Right ventricle myocardium inferior (tissue), 1 donor: ENCODE measurements at regions not wholly inside any gene's neighbourhood (a gene's known extent, or its start where the extent isn't known, plus 50 kb on each side); places are given as distances from the start of the nearest gene placed in this dataset.
A peak's percentile ranks its signal among the peaks of the same experiment; 100 is the strongest.

Experiments used
- ATAC-seq: fragments of 200-7000 bp; cut with Tn5 transposase; one replicate; pipeline ENCODE4 v1.9.1; 2020; ENCODE audit warnings: mild to moderate bottlenecking, moderate library complexity
- DNase-seq: peaks from one replicate; pipeline ENCODE4 v3.0.0; 2021; ENCODE audit errors: missing footprints
- intact Hi-C: fragments of 100-400 bp; cut with DNase I; formaldehyde crosslinking; loops from one replicate; pipeline ENCODE4 v1.11.0; 2022
- donor health status: DM: no; HTN: yes; CAD: no; lungs with severe emphysema.

GRCh38 chr13:83286737-83287136 lies 595.5 kb downstream of the SLITRK1 start:
- intact Hi-C loops: no loop called here
- DNase-seq (no peak), ATAC-seq (no peak)

DNA sequence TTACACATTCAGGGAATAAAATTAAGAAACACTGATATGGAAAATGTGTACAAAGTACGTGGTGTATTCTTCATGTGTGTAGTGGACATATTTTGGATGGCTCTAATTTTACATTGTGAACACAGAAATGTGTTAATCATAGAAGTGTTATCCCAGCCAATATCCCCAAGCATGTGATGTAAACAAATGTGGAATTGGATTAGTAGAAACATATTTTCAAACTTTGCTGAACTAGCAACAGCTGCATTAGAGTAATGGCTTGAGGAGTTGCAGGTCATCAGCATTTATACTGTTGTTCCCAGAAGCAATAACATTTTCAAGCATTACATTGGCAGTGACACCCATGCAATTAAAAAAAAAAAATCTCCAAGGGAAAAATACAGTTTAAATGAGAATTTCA lies 600.6 kb downstream of the SLITRK1 start:
- intact Hi-C loops: no loop called here
- DNase-seq (no peak), ATAC-seq (no peak)

DNA sequence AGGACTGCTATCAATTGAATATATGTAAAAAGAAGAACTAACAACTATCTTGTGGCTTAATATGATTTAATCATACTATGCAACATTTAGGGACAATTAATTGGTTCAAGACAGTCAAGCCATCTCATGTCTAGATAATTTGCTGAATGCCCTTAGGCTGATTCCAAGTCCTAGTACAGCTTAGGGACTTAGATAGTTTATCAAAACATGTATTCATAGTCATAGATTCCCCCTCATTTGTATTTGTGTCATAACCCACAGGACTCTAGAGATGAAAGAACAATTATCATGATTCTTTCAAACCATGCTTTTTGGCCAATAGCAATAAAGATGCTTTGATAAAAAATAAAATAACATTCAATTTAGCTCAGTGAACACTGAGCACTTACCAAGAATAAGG lies 607.6 kb downstream of the SLITRK1 start:
- ATAC-seq (no peak), DNase-seq (no peak)
- intact Hi-C loops: no loop called here

GRCh38 chr13:83272652-83273240 lies 609.5 kb downstream of the SLITRK1 start:
- intact Hi-C loops: no loop called here
- ATAC-seq: no peak
- no peak for DNase-seq

GRCh38 chr13:83272076-83272475 lies 610.2 kb downstream of the SLITRK1 start:
- DNase-seq (no peak), ATAC-seq (no peak)
- intact Hi-C loops: no loop called here

DNA sequence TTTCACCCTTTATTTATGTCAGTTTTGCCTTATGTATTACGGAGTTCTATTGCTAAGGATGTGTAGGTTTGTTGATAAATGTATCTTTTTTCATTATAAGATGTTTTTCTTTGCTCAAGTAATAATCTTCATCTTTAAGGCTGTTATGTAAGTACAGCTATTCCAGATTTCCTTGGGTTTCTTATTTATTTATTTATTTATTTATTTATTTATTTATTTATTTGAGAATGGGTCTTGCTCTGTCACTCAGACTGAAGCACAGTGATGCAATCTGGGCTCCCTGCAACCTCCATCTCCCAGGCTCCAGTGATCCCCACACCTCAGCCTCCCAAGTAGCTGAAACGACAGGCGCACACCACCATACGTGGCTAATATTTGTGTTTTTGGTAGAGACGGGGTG lies 617.0 kb downstream of the SLITRK1 start:
- ATAC-seq: no peak
- intact Hi-C loops: no loop called here
- DNase-seq: no peak

DNA sequence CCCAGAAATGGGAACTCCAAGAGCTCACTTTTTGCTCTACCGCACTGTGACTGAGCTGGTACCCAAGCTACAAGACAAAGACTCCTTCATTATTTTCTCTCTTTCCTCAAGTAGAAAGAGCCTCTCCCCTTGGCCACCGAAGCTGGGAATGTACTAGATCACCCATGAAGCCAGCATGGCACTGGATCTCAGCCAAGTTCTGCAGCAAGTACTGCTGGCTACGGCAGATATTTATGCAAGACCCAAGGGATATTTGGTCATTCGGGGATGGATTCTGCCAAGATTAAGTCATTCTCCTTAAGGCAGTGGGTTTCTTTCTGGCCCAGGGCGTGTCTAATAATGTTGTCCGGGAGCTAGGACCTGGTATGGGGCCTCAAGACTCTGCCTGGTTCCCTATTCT lies 633.5 kb downstream of the SLITRK1 start:
- intact Hi-C loops: no loop called here
- ATAC-seq (no peak), DNase-seq (peak; percentile 45)

- DNase-seq (no peak), ATAC-seq (no peak)
- intact Hi-C loops: no loop called here
Measured at GRCh38 chr13:83232626-83233025, 649.6 kb downstream of the SLITRK1 start.

DNA sequence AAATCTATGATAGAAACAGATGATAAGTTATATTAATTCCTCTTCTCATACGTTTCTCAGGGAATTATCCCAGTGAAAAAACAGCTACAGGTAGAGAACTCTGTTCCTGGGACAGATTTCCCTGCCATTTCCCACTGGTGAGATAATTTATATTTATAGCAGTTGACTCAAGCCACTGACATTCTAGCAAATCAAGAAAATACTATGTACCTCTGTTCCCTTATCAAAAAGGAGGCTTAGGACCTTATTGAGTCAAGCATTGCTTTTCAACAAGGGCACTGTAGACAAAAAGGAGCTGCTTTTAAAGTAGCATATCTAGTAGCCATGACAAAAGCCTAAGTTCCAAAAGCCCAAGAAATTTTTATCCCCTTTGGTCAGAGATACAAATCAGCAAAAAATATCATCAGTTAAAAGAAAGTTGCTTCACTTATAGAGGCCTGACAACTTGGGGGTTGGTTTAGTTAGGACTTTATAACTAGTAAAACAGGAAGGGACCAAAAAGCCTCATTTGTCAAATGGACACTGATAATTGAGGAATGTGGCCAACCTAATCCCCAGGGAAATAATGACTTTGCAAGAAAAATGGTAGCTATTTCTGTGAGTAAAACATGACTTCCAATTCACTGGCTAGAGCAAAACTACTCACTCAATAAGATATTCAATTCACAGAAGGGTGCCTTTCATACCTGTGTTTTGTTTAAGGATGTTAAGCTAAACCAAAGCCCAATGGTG lies 652.5 kb downstream of the SLITRK1 start:
- no peak for DNase-seq
- no peak for ATAC-seq
- intact Hi-C loops: no loop called here

- intact Hi-C loops: no loop called here
- ATAC-seq (no peak), DNase-seq (no peak)
Measured at GRCh38 chr13:83223546-83223945, 658.7 kb downstream of the SLITRK1 start.

- ATAC-seq (no peak), DNase-seq (no peak)
- intact Hi-C loops: no loop called here
Measured at GRCh38 chr13:83221813-83222241, 660.4 kb downstream of the SLITRK1 start.

- intact Hi-C loops: no loop called here
- DNase-seq (no peak), ATAC-seq (no peak)
Measured at GRCh38 chr13:83221256-83221655, 661.0 kb downstream of the SLITRK1 start.

- DNase-seq (no peak), ATAC-seq (no peak)
- intact Hi-C loops: no loop called here
Measured at GRCh38 chr13:83220241-83220640, 662.0 kb downstream of the SLITRK1 start.

GRCh38 chr13:83219832-83220231 lies 662.4 kb downstream of the SLITRK1 start:
- DNase-seq (no peak), ATAC-seq (no peak)
- intact Hi-C loops: no loop called here

- no peak for DNase-seq
- intact Hi-C loops: no loop called here
- ATAC-seq: no peak
Measured at GRCh38 chr13:83216479-83217245, 665.6 kb downstream of the SLITRK1 start.

- intact Hi-C loops: no loop called here
- DNase-seq (no peak), ATAC-seq (no peak)
Measured at GRCh38 chr13:83215627-83216026, 666.6 kb downstream of the SLITRK1 start.

DNA sequence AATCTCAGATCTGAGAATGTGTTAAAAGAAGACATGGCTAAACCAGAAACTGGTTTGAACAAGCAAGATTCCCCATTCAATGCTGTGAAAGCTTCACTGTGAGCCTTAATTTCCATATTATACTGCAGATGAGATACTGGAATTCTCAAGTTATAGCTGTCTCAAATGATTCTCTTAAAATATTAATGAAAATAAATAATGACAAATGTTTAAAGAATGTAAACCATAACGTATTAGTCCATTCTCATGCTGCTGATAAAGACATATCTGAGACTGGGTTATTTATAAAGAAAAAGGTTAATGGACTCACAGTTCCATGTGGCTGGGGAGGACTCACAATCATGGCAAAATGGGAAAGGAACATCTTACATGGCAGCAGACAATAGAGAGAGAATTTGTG lies 667.8 kb downstream of the SLITRK1 start:
- no peak for DNase-seq
- intact Hi-C loops: no loop called here
- no peak for ATAC-seq

DNA sequence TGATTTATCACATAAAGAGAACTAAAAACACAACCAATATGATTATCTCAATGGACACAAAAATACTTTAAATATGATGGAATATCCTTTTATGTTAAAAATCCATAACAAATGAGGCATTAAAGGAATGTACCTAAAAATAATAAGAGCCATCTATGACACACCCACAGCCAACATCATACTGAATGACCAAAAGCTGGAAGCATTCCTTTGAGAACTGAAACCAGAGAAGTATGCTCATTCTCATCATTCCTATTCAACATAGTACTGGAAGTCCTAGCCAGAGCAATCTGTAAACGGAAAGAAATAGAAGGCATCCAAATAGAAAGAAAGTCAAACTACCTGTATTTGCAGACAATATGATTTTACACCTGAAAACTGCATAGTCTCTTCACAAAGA lies 671.0 kb downstream of the SLITRK1 start:
- intact Hi-C loops: no loop called here

GRCh38 chr13:83204886-83205285 lies 677.4 kb downstream of the SLITRK1 start:
- ATAC-seq: no peak
- intact Hi-C loops: no loop called here

More for the DNA sequence above, 671.0 kb downstream of the SLITRK1 start:
- ATAC-seq: no peak
- no peak for DNase-seq

GRCh38 chr13:83201506-83201905 lies 680.8 kb downstream of the SLITRK1 start:
- intact Hi-C loops: no loop called here
- DNase-seq (no peak), ATAC-seq (no peak)

More at GRCh38 chr13:83204886-83205285, 677.4 kb downstream of the SLITRK1 start:
- DNase-seq: no peak
